ENCODE measurements at regions not wholly inside any gene's neighbourhood (a gene's known extent, or its start where the extent isn't known, plus 50 kb on each side); places are given as distances from the start of the nearest gene placed in this dataset.

DNA sequence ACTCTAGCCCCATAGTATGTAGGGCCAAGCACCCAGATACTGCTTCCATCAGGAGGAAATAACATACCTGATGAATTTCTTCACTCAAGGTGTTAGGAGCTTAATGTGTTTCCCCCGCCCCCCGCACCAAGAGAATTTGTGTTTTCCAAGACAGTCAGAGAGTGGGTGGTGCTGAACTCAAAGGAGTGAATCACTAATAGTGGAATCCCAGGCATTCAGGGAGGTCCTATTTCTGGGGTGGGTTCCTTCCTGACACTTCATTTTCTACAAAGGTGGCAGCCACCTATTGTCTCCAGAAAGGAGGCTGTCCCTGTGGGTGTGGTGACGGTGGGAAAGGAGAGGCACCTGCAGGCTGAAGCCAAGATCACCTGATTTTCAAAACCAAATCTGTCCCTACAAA lies 50.8 kb upstream of the ELF5 start:
- ChIA-PET POLR2A (no interaction called here), CTCF (no interaction called here)
- in situ Hi-C loops (cut with HindIII; ENCODE audit: low pct_unique_long_range_greater_than_20kb, low sequenced_read_pairs) (no loop called here), intact Hi-C loops (cut with micrococcal nuclease; ENCODE audit: unreplicated experiment) (no loop called here)
- ATAC-seq (no peak), DNase-seq (ENCODE audit: low read depth, low spot score) (no peak)
- Histone ChIP-seq H3K36me3 (ENCODE audit: control insufficient read depth, insufficient read depth, low read length) (no peaks in the 10 kb centered on the region), H3K9me3 (ENCODE audit: control insufficient read depth, insufficient read depth, low read depth, low read length) (no peaks in the 10 kb centered on the region), H3K27ac (ENCODE audit: low read length) (no peak overlapping the region), H3K27me3 (ENCODE audit: control insufficient read depth, insufficient read depth, low read length) (peaks cover 18% of the 10 kb centered on the region; the same call in 1 of the 2 replicates), H3K4me1 (ENCODE audit: control insufficient read depth, insufficient read depth, low read length) (no peaks in the 10 kb centered on the region; the same call in 1 of the 2 replicates), H3K4me3 (ENCODE audit: low read depth in 2 of 2, low read length in 2 of 2) (no peak overlapping the region)
- TF ChIP-seq REST (IDR thresholded peaks at IDR 0.05; ENCODE audit: insufficient read depth in 1 of 2, low read depth in 2 of 2, low read length in 1 of 2) (no peak), TCF7L2 (IDR thresholded peaks at IDR 0.05; ENCODE audit: low read depth, low read length) (no peak), SIN3A (IDR thresholded peaks at IDR 0.05; ENCODE audit: borderline replicate concordance, insufficient read depth, low read depth, low read length) (no peak), POLR2AphosphoS5 (IDR thresholded peaks at IDR 0.05; ENCODE audit: low read depth, low read length) (no peak)
- TF ChIP-seq, protein P1, sequence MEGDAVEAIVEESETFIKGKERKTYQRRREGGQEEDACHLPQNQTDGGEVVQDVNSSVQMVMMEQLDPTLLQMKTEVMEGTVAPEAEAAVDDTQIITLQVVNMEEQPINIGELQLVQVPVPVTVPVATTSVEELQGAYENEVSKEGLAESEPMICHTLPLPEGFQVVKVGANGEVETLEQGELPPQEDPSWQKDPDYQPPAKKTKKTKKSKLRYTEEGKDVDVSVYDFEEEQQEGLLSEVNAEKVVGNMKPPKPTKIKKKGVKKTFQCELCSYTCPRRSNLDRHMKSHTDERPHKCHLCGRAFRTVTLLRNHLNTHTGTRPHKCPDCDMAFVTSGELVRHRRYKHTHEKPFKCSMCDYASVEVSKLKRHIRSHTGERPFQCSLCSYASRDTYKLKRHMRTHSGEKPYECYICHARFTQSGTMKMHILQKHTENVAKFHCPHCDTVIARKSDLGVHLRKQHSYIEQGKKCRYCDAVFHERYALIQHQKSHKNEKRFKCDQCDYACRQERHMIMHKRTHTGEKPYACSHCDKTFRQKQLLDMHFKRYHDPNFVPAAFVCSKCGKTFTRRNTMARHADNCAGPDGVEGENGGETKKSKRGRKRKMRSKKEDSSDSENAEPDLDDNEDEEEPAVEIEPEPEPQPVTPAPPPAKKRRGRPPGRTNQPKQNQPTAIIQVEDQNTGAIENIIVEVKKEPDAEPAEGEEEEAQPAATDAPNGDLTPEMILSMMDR (IDR thresholded peaks at IDR 0.05): no peak
- BruUV-seq (replicated peaks): no TSS peak

- intact Hi-C loops (cut with micrococcal nuclease; ENCODE audit: unreplicated experiment) (no loop called here), in situ Hi-C loops (cut with HindIII; ENCODE audit: low pct_unique_long_range_greater_than_20kb, low sequenced_read_pairs) (no loop called here)
- no TSS peak for BruUV-seq (replicated peaks)
- ATAC-seq (no peak), DNase-seq (ENCODE audit: low read depth, low spot score) (no peak)
- H3K9me3 ChIP-seq (ENCODE audit: control insufficient read depth, insufficient read depth, low read depth, low read length): no peaks in the 10 kb centered on the region
- H3K27ac ChIP-seq (ENCODE audit: low read length): no peak overlapping the region
- no peak for TF ChIP-seq TCF7L2 (IDR thresholded peaks at IDR 0.05; ENCODE audit: low read depth, low read length)
- TF ChIP-seq, protein P1 (IDR thresholded peaks at IDR 0.05): no peak
- TF ChIP-seq POLR2AphosphoS5 (IDR thresholded peaks at IDR 0.05; ENCODE audit: low read depth, low read length): no peak
- TF ChIP-seq REST (IDR thresholded peaks at IDR 0.05; ENCODE audit: insufficient read depth in 1 of 2, low read depth in 2 of 2, low read length in 1 of 2): no peak
- TF ChIP-seq SIN3A (IDR thresholded peaks at IDR 0.05; ENCODE audit: borderline replicate concordance, insufficient read depth, low read depth, low read length): no peak
- H3K4me1 ChIP-seq (ENCODE audit: control insufficient read depth, insufficient read depth, low read length): no peaks in the 10 kb centered on the region; the same call in 1 of the 2 replicates
- H3K36me3 ChIP-seq (ENCODE audit: control insufficient read depth, insufficient read depth, low read length): no peaks in the 10 kb centered on the region
- peaks cover 18% of the 10 kb centered on the region; the same call in 1 of the 2 replicates for H3K27me3 ChIP-seq (ENCODE audit: control insufficient read depth, insufficient read depth, low read length)
- ChIA-PET POLR2A (no interaction called here), CTCF (no interaction called here)
- no peak overlapping the region for H3K4me3 ChIP-seq (ENCODE audit: low read depth in 2 of 2, low read length in 2 of 2)
These were observed 51.2 kb upstream of the ELF5 start for GRCh38 chr11:34564807-34565241.
